AG08396 (cell line): ENCODE measurements at regions not wholly inside any gene's neighbourhood (a gene's known extent, or its start where the extent isn't known, plus 50 kb on each side); places are given as distances from the start of the nearest gene placed in this dataset.
"Not testable (repeated sequence)": the region's sequence is repeated elsewhere in the genome, so short reads cannot be mapped to it uniquely, and the experiment has no call there.

Experiments used
- DNase-seq: peaks from one replicate; pipeline ENCODE4 v3.0.0; 2012; ENCODE audit warnings: low spot score, mixed read lengths

- DNase-seq, result no peak
These were observed 188.5 kb downstream of the PWWP3B start for GRCh38 chrX:106356580-106356979.

GRCh38 chrX:106363214-106363613, 195.1 kb downstream of the PWWP3B start:
- no peak for DNase-seq

GRCh38 chrX:106378616-106379015, 210.5 kb downstream of the PWWP3B start:
- DNase-seq, result no peak

- no peak for DNase-seq
These were observed 220.4 kb upstream of the RADX start for GRCh38 chrX:106391284-106391911.

- DNase-seq, result no peak
These were observed 219.4 kb upstream of the RADX start for GRCh38 chrX:106392346-106392745.

GRCh38 chrX:106397788-106398538, 213.8 kb upstream of the RADX start:
- DNase-seq, result no peak

- no peak for DNase-seq
These were observed 209.7 kb upstream of the RADX start for GRCh38 chrX:106401965-106402559.

GRCh38 chrX:106404512-106404911, 207.3 kb upstream of the RADX start:
- no peak for DNase-seq

- peak; percentile 18 for DNase-seq
These were observed 196.4 kb upstream of the RADX start for GRCh38 chrX:106415276-106415895.

GRCh38 chrX:106436691-106437090, 175.1 kb upstream of the RADX start:
- no peak for DNase-seq

GRCh38 chrX:106437407-106437806, 174.4 kb upstream of the RADX start:
- no peak for DNase-seq

GRCh38 chrX:106450405-106450804, 161.4 kb upstream of the RADX start:
- DNase-seq, result no peak

- no peak for DNase-seq
These were observed 159.8 kb upstream of the RADX start for GRCh38 chrX:106451933-106452332.

GRCh38 chrX:106454991-106455390, 156.8 kb upstream of the RADX start:
- no peak for DNase-seq

GRCh38 chrX:106457802-106458201, 154.0 kb upstream of the RADX start:
- no peak for DNase-seq

- DNase-seq, result no peak
These were observed 144.4 kb upstream of the RADX start for GRCh38 chrX:106467422-106467821.

GRCh38 chrX:106467943-106468342, 143.8 kb upstream of the RADX start:
- no peak for DNase-seq

- DNase-seq, result no peak
These were observed 143.3 kb upstream of the RADX start for GRCh38 chrX:106468433-106468832.

- DNase-seq, result no peak
These were observed 131.9 kb upstream of the RADX start for GRCh38 chrX:106479920-106480319.

- DNase-seq, result peak; percentile 50
These were observed 130.4 kb upstream of the RADX start for GRCh38 chrX:106481341-106481740.

- DNase-seq, result no peak
These were observed 127.5 kb upstream of the RADX start for GRCh38 chrX:106484233-106484632.

GRCh38 chrX:106493210-106493816, 118.5 kb upstream of the RADX start:
- DNase-seq, result not testable (repeated sequence)

- no peak for DNase-seq
These were observed 112.3 kb upstream of the RADX start for GRCh38 chrX:106499473-106499872.
